BJ (cell line): ENCODE measurements at regions not wholly inside any gene's neighbourhood (a gene's known extent, or its start where the extent isn't known, plus 50 kb on each side); places are given as distances from the start of the nearest gene placed in this dataset.

Source experiments
- CTCF ChIA-PET: fragments of 350-600 bp; formaldehyde crosslinking; extraction: SDS; loops from one replicate; lab custom pipeline; 2021; ENCODE audit warnings: antibody characterized with exemption, inconsistent platforms; lab: Yijun Ruan, JAX
- POLR2A ChIA-PET: fragments of 300-600 bp; sonication (Branson Sonifier 250); formaldehyde crosslinking; extraction: SDS; loops from one replicate; lab custom pipeline; 2021; ENCODE audit warnings: antibody characterized with exemption; lab: Charles Lee
- DNase-seq: peaks from one replicate; pipeline ENCODE4 v3.0.0-alpha.2; 2011; ENCODE audit warnings: low read depth
- H3K27me3 ChIP-seq: 2 replicates; pipeline ENCODE4 v1.6.0; 2011; ENCODE audit warnings: low read length; ENCODE audit not compliant: control insufficient read depth, insufficient read depth
- H3K36me3 ChIP-seq: 2 replicates; pipeline ENCODE4 v1.5.1; 2011; ENCODE audit warnings: low read length; ENCODE audit not compliant: control insufficient read depth, insufficient read depth
- H3K4me3 ChIP-seq: 2 replicates; pipeline ENCODE4 v1.5.1; 2011; ENCODE audit warnings: low read depth, mild to moderate bottlenecking, control low read depth, low read length
- CTCF ChIP-seq: IDR thresholded peaks from 2 replicates; pipeline ENCODE4 v1.5.1; 2011; ENCODE audit warnings: low read depth, mild to moderate bottlenecking, control low read depth, inconsistent platforms, low read length, moderate library complexity; ENCODE audit not compliant: insufficient read depth

- no peaks in the 10 kb centered on the region for H3K36me3 ChIP-seq
- no peaks in the 10 kb centered on the region for H3K27me3 ChIP-seq
- CTCF ChIA-PET: interaction anchor here (0.7 kb wide), 1 partner anchor 83 kb away, joined by 3 read pairs; no protein-coding TSS in a partner anchor
- DNase-seq: no peak
- POLR2A ChIA-PET: no interaction called here
- no peak for TF ChIP-seq CTCF
- H3K4me3 ChIP-seq: no peak overlapping the region
Measured at GRCh38 chr7:443279-443833, 76.3 kb downstream of the PDGFA start.

DNA sequence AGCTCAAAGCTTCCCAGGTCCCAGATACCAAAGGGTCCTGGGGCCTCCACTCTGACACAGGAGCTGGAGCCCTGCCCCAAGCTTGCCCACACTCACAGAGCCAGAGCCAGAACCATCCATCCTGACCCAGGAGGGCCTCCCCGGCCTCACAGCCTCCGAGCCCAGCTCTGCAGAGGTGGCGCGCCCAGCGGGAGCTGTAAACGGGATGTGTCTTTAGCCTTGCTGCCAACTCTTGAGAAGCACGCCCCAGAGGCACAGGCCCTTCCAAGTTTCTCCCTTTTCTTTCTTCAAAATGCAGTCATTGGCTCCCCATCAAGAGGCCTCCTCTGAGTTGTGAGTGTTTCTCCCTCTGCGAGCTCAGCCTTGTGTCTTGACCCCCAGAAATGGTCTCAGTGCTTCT lies 75.0 kb downstream of the PDGFA start:
- 0 out of 2 replicates have a peak, but pooled peaks cover 1% of the 10 kb centered on the region for H3K27me3 ChIP-seq
- no peak for TF ChIP-seq CTCF
- ChIA-PET POLR2A (no interaction called here), CTCF (no interaction called here)
- no peaks in the 10 kb centered on the region for H3K36me3 ChIP-seq
- no peak overlapping the region for H3K4me3 ChIP-seq
- DNase-seq: no peak

GRCh38 chr7:445020-445419 lies 74.6 kb downstream of the PDGFA start:
- Histone ChIP-seq H3K36me3 (no peaks in the 10 kb centered on the region), H3K27me3 (0 out of 2 replicates have a peak, but pooled peaks cover 1% of the 10 kb centered on the region), H3K4me3 (no peak overlapping the region)
- no peak for TF ChIP-seq CTCF
- ChIA-PET CTCF (no interaction called here), POLR2A (no interaction called here)
- DNase-seq: no peak

DNA sequence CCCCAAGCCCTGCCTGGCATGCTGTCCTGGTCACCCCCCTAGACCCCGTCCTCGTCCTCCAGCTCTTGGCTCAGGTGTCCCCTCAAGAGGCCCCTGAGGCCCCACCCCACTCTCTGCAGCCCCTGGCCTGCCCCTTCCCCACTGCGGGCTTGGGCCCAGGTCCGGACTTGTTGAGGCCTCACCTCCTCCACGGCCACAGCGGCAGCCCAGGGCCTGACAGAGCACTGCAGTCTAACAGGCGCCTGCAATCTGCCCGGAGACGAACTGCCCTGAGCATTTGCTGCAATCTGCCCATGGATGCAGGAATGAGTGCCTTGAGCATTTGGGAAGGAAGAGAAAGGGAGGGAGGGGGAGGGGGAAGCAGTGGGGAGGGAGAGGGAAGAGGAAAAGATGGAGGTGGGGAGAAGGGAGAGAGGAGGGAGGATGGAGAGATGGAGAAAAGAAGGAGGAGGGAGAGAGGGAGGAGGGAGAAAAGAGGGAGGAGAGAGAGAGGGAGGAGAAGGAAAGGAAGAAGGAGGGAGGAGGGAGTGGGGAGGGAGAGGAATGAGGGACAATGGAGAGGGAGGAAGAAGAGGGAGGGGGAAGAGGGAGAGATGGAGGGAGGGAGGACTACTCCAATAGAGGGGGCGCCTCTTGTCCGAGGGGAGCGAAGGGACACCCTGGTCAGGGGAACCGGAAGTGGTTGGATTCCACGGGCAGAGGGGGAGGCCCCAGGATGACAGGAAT lies 73.9 kb downstream of the PDGFA start:
- no peak for DNase-seq
- Histone ChIP-seq H3K36me3 (no peaks in the 10 kb centered on the region), H3K4me3 (no peak overlapping the region), H3K27me3 (0 out of 2 replicates have a peak, but pooled peaks cover 1% of the 10 kb centered on the region)
- no peak for TF ChIP-seq CTCF
- ChIA-PET POLR2A (no interaction called here), CTCF (no interaction called here)

- no peak for TF ChIP-seq CTCF
- CTCF ChIA-PET: interaction anchor here (0.8 kb wide), 1 partner anchor 25 kb away, joined by 5 read pairs; no protein-coding TSS in a partner anchor
- POLR2A ChIA-PET: no interaction called here
- DNase-seq: no peak
- H3K27me3 ChIP-seq: peaks cover 4% of the 10 kb centered on the region; the same call in 1 of the 2 replicates
- H3K36me3 ChIP-seq: no peaks in the 10 kb centered on the region
- no peak overlapping the region for H3K4me3 ChIP-seq
Measured at GRCh38 chr7:446289-446935, 73.2 kb downstream of the PDGFA start.
